HEK293 (cell line): ENCODE measurements at regions not wholly inside any gene's neighbourhood (a gene's known extent, or its start where the extent isn't known, plus 50 kb on each side); places are given as distances from the start of the nearest gene placed in this dataset.

Experiments used
- CTCF ChIP-seq: fragments of 450-650 bp; formaldehyde crosslinking; IDR thresholded peaks from 2 replicates; pipeline ENCODE4 v1.5.1; 2016; ENCODE audit warnings: missing biosample characterization, missing genetic modification characterization
- HOXA7 ChIP-seq: sonication (generic); formaldehyde crosslinking; IDR thresholded peaks from 2 replicates; pipeline ENCODE4 v1.8.1; 2022; ENCODE audit warnings: missing genetic modification reagents, borderline replicate concordance
- PRDM1 ChIP-seq: fragments of 450-650 bp; formaldehyde crosslinking; IDR thresholded peaks from 2 replicates; pipeline ENCODE4; 2016; ENCODE audit warnings: missing biosample characterization, missing genetic modification characterization
- SCRT1 ChIP-seq: fragments of 450-650 bp; formaldehyde crosslinking; IDR thresholded peaks from 2 replicates; pipeline ENCODE4 v1.5.1; 2016; ENCODE audit warnings: missing biosample characterization, missing genetic modification characterization, borderline replicate concordance
- SP3 ChIP-seq: fragments of 450-650 bp; formaldehyde crosslinking; IDR thresholded peaks from 2 replicates; pipeline ENCODE4 v1.5.1; 2016; ENCODE audit warnings: missing biosample characterization, missing genetic modification characterization
- TCF7L2 ChIP-seq: IDR thresholded peaks from 2 replicates; pipeline ENCODE4 v1.6.1; 2011; ENCODE audit warnings: low read depth, mild to moderate bottlenecking, inconsistent platforms, low read length, moderate library complexity, borderline replicate concordance
- YY2 ChIP-seq: fragments of 450-650 bp; formaldehyde crosslinking; IDR thresholded peaks from 2 replicates; pipeline ENCODE4 v1.5.1; 2016; ENCODE audit warnings: missing biosample characterization, missing genetic modification characterization
- ZNF133 ChIP-seq: fragments of 450-650 bp; formaldehyde crosslinking; IDR thresholded peaks from 2 replicates; pipeline ENCODE4 v1.5.1; 2016; ENCODE audit warnings: missing biosample characterization, missing genetic modification characterization
- ZNF138 ChIP-seq: fragments of 450-650 bp; formaldehyde crosslinking; IDR thresholded peaks from 2 replicates; pipeline ENCODE4 v1.5.1; 2016; ENCODE audit warnings: missing biosample characterization, missing genetic modification characterization, borderline replicate concordance
- ZNF324 ChIP-seq: fragments of 450-650 bp; formaldehyde crosslinking; IDR thresholded peaks from 2 replicates; pipeline ENCODE4 v1.5.1; 2016; ENCODE audit warnings: missing biosample characterization, missing genetic modification characterization
- ZNF530 ChIP-seq: fragments of 450-650 bp; formaldehyde crosslinking; IDR thresholded peaks from 2 replicates; pipeline ENCODE4 v1.5.1; 2016; ENCODE audit warnings: low read depth, missing biosample characterization, missing genetic modification characterization
- ZNF548 ChIP-seq: fragments of 450-650 bp; formaldehyde crosslinking; IDR thresholded peaks from 2 replicates; pipeline ENCODE4 v1.5.1; 2016; ENCODE audit warnings: missing biosample characterization, missing genetic modification characterization
- ZNF701 ChIP-seq: fragments of 450-650 bp; formaldehyde crosslinking; IDR thresholded peaks from 2 replicates; pipeline ENCODE4 v1.5.1; 2016; ENCODE audit warnings: missing biosample characterization, missing genetic modification characterization

- TF ChIP-seq CTCF (tag by site-specific recombination) = no peak
- TF ChIP-seq SCRT1 (tag by site-specific recombination) = no peak
- no peak for TF ChIP-seq ZNF138
- no peak for TF ChIP-seq TCF7L2
- TF ChIP-seq ZNF701 (tag by site-specific recombination) = no peak
- no peak for TF ChIP-seq PRDM1 (tag by site-specific recombination)
- TF ChIP-seq ZNF324 (tag by site-specific recombination) = no peak
- no peak for TF ChIP-seq HOXA7 (CRISPR knock-in tag)
- no peak for TF ChIP-seq YY2 (tag by site-specific recombination)
- no peak for TF ChIP-seq ZNF548 (tag by site-specific recombination)
- TF ChIP-seq ZNF133 (tag by site-specific recombination) = no peak
- TF ChIP-seq ZNF530 (tag by site-specific recombination) = no peak
- TF ChIP-seq SP3 (tag by site-specific recombination) = no peak
Measured at GRCh38 chr18:78610179-78610578, 369.4 kb upstream of the SALL3 start.
